Rectal smooth muscle tissue (tissue), 1 donor: ENCODE measurements at regions not wholly inside any gene's neighbourhood (a gene's known extent, or its start where the extent isn't known, plus 50 kb on each side); places are given as distances from the start of the nearest gene placed in this dataset.

Experiments used
- H3K27ac ChIP-seq: one replicate; pipeline ENCODE4 v1.7.0; 2013; ENCODE audit warnings: low read depth, low read length, inconsistent platforms
- H3K27me3 ChIP-seq: one replicate; pipeline ENCODE4 v1.7.0; 2013; ENCODE audit warnings: low read length; ENCODE audit not compliant: control insufficient read depth, insufficient read depth
- H3K36me3 ChIP-seq: one replicate; pipeline ENCODE4 v1.7.0; 2013; ENCODE audit warnings: low read length; ENCODE audit not compliant: control insufficient read depth, insufficient read depth
- H3K4me1 ChIP-seq: one replicate; pipeline ENCODE4 v1.7.0; 2013; ENCODE audit warnings: low read length; ENCODE audit not compliant: control insufficient read depth, insufficient read depth
- H3K4me3 ChIP-seq: one replicate; pipeline ENCODE4 v1.7.0; 2013; ENCODE audit warnings: low read length
- H3K9ac ChIP-seq: one replicate; pipeline ENCODE4 v1.7.0; 2013; ENCODE audit warnings: low read length

DNA sequence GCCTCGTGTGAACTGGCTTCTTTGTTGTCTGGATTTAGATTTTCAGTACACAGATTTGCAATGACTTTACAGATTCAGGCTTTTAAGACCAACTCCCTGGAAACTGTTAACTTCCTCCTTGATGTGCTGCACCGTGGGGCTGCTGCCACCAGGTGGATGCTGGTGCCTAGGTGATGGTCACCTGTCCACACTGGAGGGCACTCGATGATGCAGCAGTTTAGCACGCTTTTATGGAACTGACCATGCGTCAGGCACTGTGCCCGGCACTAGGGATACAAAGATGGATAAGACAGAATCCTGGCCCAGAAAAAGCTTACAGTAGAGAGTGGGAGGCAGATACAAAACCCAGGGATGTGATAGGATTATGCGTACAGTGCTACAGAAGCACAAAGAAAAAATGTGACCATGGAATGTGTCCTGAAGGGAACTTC, 180.7 kb downstream of the CEP135 start:
- Histone ChIP-seq H3K4me1 (no peaks in the 10 kb centered on the region), H3K27me3 (no peaks in the 10 kb centered on the region), H3K27ac (no peak overlapping the region), H3K4me3 (no peak overlapping the region), H3K36me3 (no peaks in the 10 kb centered on the region), H3K9ac (no peak overlapping the region)

DNA sequence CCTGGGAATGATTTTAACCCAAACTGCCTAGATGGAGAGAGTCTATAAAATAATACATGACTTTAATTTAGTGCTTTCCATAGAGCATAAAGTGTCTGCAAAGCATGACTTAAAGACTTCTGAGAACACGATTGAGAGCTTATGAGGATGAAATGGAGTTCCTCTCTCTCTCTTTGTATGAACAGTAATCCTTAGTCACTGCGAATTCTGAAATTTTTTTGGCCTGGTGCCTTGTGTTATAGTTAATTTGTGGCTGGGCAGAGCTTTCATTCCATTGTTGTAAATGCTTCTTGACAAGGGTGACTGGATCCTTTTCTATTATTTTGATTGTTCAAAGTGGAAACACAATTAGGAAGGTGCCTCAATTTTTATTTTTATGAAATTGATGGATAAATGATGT, 179.5 kb downstream of the CEP135 start:
- Histone ChIP-seq H3K4me3 (no peak overlapping the region), H3K36me3 (no peaks in the 10 kb centered on the region), H3K4me1 (no peaks in the 10 kb centered on the region), H3K27me3 (no peaks in the 10 kb centered on the region), H3K27ac (no peak overlapping the region), H3K9ac (no peak overlapping the region)

- Histone ChIP-seq H3K36me3 (no peaks in the 10 kb centered on the region), H3K27me3 (no peaks in the 10 kb centered on the region), H3K9ac (no peak overlapping the region), H3K27ac (no peak overlapping the region), H3K4me1 (no peaks in the 10 kb centered on the region), H3K4me3 (no peak overlapping the region)
Measured at GRCh38 chr4:56127716-56128115, 179.0 kb downstream of the CEP135 start.

- no peak overlapping the region for H3K27ac ChIP-seq
- no peaks in the 10 kb centered on the region for H3K36me3 ChIP-seq
- no peak overlapping the region for H3K4me3 ChIP-seq
- H3K4me1 ChIP-seq = no peaks in the 10 kb centered on the region
- no peaks in the 10 kb centered on the region for H3K27me3 ChIP-seq
- H3K9ac ChIP-seq = no peak overlapping the region
Measured at GRCh38 chr4:56123547-56123946, 174.8 kb downstream of the CEP135 start.

DNA sequence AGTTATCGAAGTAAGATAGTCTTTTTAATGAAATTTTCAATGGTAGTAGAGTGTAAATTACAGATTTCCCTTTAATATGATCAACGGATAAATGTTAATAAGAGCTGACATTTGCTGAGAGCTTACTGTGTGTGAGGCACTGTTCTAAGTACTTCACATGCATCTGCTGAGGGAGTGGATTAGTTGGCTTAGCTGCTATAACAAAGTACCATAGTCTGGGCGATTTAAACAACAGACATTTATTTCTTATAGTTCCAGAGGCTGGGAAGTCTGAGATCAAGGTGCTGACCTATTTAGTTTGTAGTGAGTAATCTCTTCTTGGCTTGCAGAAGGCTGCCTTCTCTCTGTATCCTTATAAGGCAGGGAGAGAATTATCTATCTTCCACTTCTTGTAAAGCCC, 174.3 kb downstream of the CEP135 start:
- Histone ChIP-seq H3K27me3 (no peaks in the 10 kb centered on the region), H3K4me3 (no peak overlapping the region), H3K36me3 (no peaks in the 10 kb centered on the region), H3K4me1 (no peaks in the 10 kb centered on the region), H3K9ac (no peak overlapping the region), H3K27ac (no peak overlapping the region)

DNA sequence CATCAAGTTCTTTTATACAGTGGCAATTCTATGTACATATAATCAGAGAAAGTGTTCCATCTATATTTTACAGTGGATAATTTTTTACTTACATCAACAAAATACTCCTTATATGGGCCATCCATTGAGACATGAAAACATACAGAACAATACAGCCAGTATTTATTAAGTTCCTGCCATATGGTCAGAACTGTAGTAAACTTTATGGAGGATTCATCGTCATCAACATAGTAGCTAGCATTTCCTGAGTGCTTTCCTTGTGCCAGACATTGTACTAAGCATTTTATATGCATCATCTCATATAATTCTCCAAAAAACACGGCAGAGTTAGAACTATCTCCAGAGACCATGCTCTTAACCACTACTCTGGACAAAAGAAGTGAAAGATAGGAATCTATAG, 170.1 kb downstream of the CEP135 start:
- no peak overlapping the region for H3K4me3 ChIP-seq
- no peak overlapping the region for H3K27ac ChIP-seq
- no peak overlapping the region for H3K9ac ChIP-seq
- H3K27me3 ChIP-seq = no peaks in the 10 kb centered on the region
- peaks cover 2% of the 10 kb centered on the region for H3K4me1 ChIP-seq
- H3K36me3 ChIP-seq = no peaks in the 10 kb centered on the region

- Histone ChIP-seq H3K27ac (no peak overlapping the region), H3K36me3 (no peaks in the 10 kb centered on the region), H3K9ac (no peak overlapping the region), H3K4me1 (peaks cover 2% of the 10 kb centered on the region), H3K4me3 (no peak overlapping the region), H3K27me3 (no peaks in the 10 kb centered on the region)
Measured at GRCh38 chr4:56118055-56118454, 169.3 kb downstream of the CEP135 start.

DNA sequence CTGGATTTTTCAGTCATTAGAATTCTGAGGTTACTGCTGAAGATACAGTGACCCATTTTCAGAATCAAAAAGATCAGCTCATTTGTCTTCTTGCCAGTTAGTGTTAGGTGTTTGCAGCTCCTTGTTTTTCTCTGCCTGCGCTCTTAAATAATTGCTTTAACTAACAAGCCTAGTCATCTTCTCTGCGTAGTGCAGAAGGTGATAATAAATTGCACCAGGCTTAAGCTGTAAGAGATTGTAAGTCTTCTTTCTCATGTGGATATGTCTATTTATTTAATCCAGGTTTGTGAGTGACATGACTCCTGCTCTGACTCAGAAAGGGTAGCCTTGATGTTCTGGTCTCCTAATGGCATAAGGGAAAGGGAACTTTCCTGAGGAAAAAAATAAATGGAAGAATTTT, 167.2 kb downstream of the CEP135 start:
- Histone ChIP-seq H3K27me3 (no peaks in the 10 kb centered on the region), H3K4me3 (no peak overlapping the region), H3K4me1 (peaks cover 2% of the 10 kb centered on the region), H3K27ac (no peak overlapping the region), H3K9ac (no peak overlapping the region), H3K36me3 (no peaks in the 10 kb centered on the region)

DNA sequence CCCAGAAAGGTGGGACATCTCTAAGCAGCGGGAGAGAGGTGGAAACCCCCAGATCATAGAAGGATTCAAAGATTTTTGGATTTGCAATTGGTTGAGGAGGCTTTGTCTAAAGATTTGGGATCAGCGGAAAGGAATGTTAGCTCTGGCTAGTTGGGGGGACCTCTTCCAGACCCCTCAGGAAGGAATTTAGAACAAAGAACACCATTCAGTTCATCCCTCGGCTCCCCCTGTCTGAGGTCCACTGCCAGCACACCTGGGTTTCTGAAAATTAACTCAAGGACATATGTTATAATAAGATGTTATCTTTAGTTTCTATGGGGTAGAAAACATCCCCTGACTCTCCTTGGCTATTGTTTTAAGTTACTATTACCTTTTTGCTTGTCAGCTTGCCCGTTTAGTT, 163.6 kb downstream of the CEP135 start:
- no peaks in the 10 kb centered on the region for H3K27me3 ChIP-seq
- H3K4me3 ChIP-seq = no peak overlapping the region
- H3K27ac ChIP-seq = no peak overlapping the region
- no peak overlapping the region for H3K9ac ChIP-seq
- no peaks in the 10 kb centered on the region for H3K36me3 ChIP-seq
- H3K4me1 ChIP-seq = peaks cover 2% of the 10 kb centered on the region

GRCh38 chr4:56106180-56107147, 157.7 kb downstream of the CEP135 start:
- H3K36me3 ChIP-seq = no peaks in the 10 kb centered on the region
- H3K4me3 ChIP-seq = no peak overlapping the region
- H3K9ac ChIP-seq = no peak overlapping the region
- no peaks in the 10 kb centered on the region for H3K27me3 ChIP-seq
- no peaks in the 10 kb centered on the region for H3K4me1 ChIP-seq
- no peak overlapping the region for H3K27ac ChIP-seq

- no peak overlapping the region for H3K9ac ChIP-seq
- no peaks in the 10 kb centered on the region for H3K4me1 ChIP-seq
- no peak overlapping the region for H3K27ac ChIP-seq
- H3K36me3 ChIP-seq = no peaks in the 10 kb centered on the region
- H3K27me3 ChIP-seq = no peaks in the 10 kb centered on the region
- H3K4me3 ChIP-seq = no peak overlapping the region
Measured at GRCh38 chr4:56104188-56104587, 155.4 kb downstream of the CEP135 start.

DNA sequence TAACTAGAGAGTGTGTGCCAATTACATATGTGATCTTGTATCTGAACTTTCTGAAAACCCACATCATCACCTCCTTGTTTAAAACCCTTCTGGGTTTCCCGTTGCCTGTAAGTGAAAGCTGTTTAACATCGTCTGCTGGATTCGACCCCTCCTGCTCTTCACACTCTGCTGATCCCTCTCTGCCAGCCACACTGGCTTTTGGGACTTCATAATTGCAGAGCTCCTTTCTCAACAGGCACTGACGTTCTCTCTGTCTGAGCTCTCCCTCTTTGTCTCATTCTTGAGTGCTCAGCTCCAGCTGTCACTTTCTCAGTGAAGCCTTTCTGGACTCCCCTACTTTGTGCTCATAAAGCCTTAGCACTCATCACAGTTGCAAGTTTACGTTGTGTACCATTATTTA, 153.9 kb downstream of the CEP135 start:
- H3K27me3 ChIP-seq = no peaks in the 10 kb centered on the region
- H3K9ac ChIP-seq = no peak overlapping the region
- H3K4me1 ChIP-seq = no peaks in the 10 kb centered on the region
- H3K36me3 ChIP-seq = no peaks in the 10 kb centered on the region
- H3K4me3 ChIP-seq = no peak overlapping the region
- H3K27ac ChIP-seq = no peak overlapping the region

- Histone ChIP-seq H3K9ac (no peak overlapping the region), H3K4me1 (no peaks in the 10 kb centered on the region), H3K27me3 (no peaks in the 10 kb centered on the region), H3K4me3 (no peak overlapping the region), H3K27ac (no peak overlapping the region), H3K36me3 (no peaks in the 10 kb centered on the region)
Measured at GRCh38 chr4:56099378-56099786, 150.6 kb downstream of the CEP135 start.
